MCF 10A (cell line): ENCODE measurements at regions not wholly inside any gene's neighbourhood (a gene's known extent, or its start where the extent isn't known, plus 50 kb on each side); places are given as distances from the start of the nearest gene placed in this dataset.

ENCODE experiments used
- BruUV-seq: library from RNA; stranded (reverse); fragments of 400-500 nt; replicated peaks from 2 replicates; lab custom pipeline; 2021; lab: Mats Ljungman, UMichigan
- CTCF ChIA-PET: fragments of 300-600 bp; sonication (Branson Sonifier 250); formaldehyde crosslinking; extraction: SDS; loops from one replicate; lab custom pipeline; 2021; ENCODE audit warnings: antibody characterized with exemption, inconsistent platforms; lab: Yijun Ruan, JAX
- POLR2A ChIA-PET: fragments of 300-600, 350-650 bp; sonication (Branson Sonifier 250); formaldehyde crosslinking; extraction: SDS; loops from one replicate; lab custom pipeline; 2020; ENCODE audit warnings: antibody characterized with exemption, inconsistent platforms; lab: Yijun Ruan, JAX
- DNase-seq: peaks from one replicate; pipeline ENCODE4 v3.0.0-alpha.2; 2018; ENCODE audit not compliant: unreplicated experiment
- H3K27ac Mint-ChIP-seq: one replicate; pipeline ENCODE4 v1.8.0; 2022; ENCODE audit warnings: mild to moderate bottlenecking, low read depth, mixed read lengths; ENCODE audit not compliant: unreplicated experiment
- H3K27me3 Mint-ChIP-seq: one replicate; pipeline ENCODE4 v1.8.0; 2022; ENCODE audit warnings: mixed read lengths; ENCODE audit not compliant: insufficient read depth, unreplicated experiment
- H3K36me3 Mint-ChIP-seq: one replicate; pipeline ENCODE4 v1.8.0; 2022; ENCODE audit warnings: mild to moderate bottlenecking, moderate library complexity, mixed read lengths; ENCODE audit not compliant: insufficient read depth, unreplicated experiment
- H3K4me1 Mint-ChIP-seq: one replicate; pipeline ENCODE4 v1.8.0; 2022; ENCODE audit warnings: mixed read lengths; ENCODE audit not compliant: insufficient read depth, unreplicated experiment
- H3K4me3 Mint-ChIP-seq: one replicate; pipeline ENCODE4 v1.8.0; 2022; ENCODE audit warnings: mild to moderate bottlenecking, moderate library complexity, mixed read lengths; ENCODE audit not compliant: unreplicated experiment
- H3K9me3 Mint-ChIP-seq: one replicate; pipeline ENCODE4 v1.8.0; 2022; ENCODE audit warnings: mixed read lengths; ENCODE audit not compliant: unreplicated experiment
- CTCF ChIP-seq: fragments of 200-600 bp; IDR thresholded peaks from one replicate; pipeline ENCODE4 v1.8.0; 2022; ENCODE audit warnings: antibody characterized with exemption, mild to moderate bottlenecking; ENCODE audit not compliant: unreplicated experiment
- intact Hi-C: fragments of 100-400 bp; cut with micrococcal nuclease; formaldehyde crosslinking; loops from 2 replicates; pipeline ENCODE4 v1.14.1; 2022

DNA sequence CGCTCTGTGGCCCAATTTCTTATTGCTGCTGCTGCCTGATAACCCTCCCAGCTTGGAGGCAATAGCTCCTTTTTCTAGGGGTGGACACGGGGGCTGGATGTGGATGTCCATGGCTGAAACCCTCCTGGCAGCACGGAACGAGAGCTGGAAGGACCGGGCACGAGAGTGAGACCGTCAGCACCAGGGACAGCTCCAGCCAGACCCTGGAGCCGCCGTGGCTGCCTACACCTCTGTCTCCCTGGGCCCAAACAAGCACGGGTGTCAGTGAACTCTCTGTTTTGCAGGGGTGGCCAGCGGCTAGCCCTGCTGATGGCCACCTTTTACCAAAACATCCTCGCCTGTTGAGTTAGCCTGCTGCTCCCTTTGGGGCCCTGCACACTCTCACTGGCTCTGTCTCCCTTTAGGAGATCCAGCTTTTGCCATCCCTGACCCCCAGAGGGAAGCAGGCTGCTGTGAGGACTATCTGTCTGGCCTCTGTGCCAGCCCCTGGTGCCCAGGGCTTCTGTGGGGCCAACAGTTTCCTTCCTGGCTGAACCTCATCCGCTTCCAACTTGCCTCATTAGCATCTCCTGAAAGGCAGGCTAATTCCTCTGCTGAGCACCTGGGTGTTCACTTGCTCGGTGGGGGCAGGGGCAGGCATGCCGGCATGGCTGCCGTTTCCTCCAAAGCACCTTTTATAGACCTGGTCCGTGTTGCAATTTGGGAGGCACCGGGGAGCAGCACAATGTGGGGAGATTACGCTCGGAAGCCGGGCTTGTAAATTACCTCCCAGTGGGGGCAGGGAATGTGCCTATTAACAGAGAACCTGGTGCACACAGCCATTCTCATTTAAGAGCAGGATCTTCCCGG is 118.1 kb downstream of the ENGASE start:
- H3K27ac Mint-ChIP-seq: no peak overlapping the region
- TF ChIP-seq CTCF: no peak
- peaks cover 13% of the 10 kb centered on the region for H3K36me3 Mint-ChIP-seq
- intact Hi-C loops: no loop called here
- no peaks in the 10 kb centered on the region for H3K9me3 Mint-ChIP-seq
- peaks cover 80% of the 10 kb centered on the region for H3K27me3 Mint-ChIP-seq
- no peaks in the 10 kb centered on the region for H3K4me1 Mint-ChIP-seq
- CTCF ChIA-PET: interaction anchor here (0.5 to 9.2 kb wide), 6 partner anchors 15 to 393 kb away, joined by 3 to 212 read pairs (median 4); no protein-coding TSS in a partner anchor
- POLR2A ChIA-PET: interaction anchor here (0.6 kb wide), 1 partner anchor 60 kb away, joined by 3 read pairs; no protein-coding TSS in a partner anchor
- peak; percentile 41 for DNase-seq
- BruUV-seq: no TSS peak
- H3K4me3 Mint-ChIP-seq: no peak overlapping the region

DNA sequence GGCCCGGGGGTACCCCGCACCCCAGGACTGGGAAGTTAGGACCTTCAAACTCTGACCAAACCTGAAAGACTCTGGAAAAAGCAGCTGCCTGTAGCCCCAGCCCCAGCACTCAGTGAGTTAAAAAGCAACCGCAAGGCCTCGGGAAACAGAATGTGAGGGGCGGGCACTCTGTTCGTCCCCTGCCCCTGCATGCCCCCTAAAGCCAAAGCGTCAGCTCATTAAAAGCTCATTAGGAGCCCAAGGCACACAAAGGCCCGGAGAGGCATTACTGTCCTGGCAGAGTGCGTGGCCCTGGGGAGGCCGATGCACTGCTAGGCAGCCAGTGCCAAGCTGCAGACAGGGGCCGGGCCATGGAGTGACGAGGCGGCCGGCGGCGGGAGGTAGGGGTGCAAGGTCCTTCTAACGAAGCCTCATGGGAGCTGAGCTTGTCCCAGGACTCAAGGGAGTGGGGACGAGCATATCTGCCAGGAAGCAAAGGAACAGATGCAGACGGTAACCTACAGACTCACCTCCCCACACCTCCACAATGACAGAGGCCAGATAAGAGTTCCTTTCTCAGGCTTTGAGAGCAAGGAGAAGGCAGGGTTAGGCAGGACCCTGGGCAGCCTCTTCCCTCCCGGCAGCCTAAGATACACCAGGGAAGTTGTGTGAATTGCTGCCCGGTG is 116.8 kb downstream of the ENGASE start:
- BruUV-seq: no TSS peak
- DNase-seq: no peak
- H3K4me3 Mint-ChIP-seq: no peak overlapping the region
- ChIA-PET POLR2A (no interaction called here), CTCF (interaction anchor here (0.5 to 9.2 kb wide), 6 partner anchors 21 to 210 kb away, joined by 3 to 212 read pairs (median 6); no protein-coding TSS in a partner anchor)
- H3K4me1 Mint-ChIP-seq: no peaks in the 10 kb centered on the region
- TF ChIP-seq CTCF: no peak
- no peaks in the 10 kb centered on the region for H3K9me3 Mint-ChIP-seq
- H3K36me3 Mint-ChIP-seq: peaks cover 6% of the 10 kb centered on the region
- no peak overlapping the region for H3K27ac Mint-ChIP-seq
- H3K27me3 Mint-ChIP-seq: peaks cover 80% of the 10 kb centered on the region
- intact Hi-C loops: no loop called here

DNA sequence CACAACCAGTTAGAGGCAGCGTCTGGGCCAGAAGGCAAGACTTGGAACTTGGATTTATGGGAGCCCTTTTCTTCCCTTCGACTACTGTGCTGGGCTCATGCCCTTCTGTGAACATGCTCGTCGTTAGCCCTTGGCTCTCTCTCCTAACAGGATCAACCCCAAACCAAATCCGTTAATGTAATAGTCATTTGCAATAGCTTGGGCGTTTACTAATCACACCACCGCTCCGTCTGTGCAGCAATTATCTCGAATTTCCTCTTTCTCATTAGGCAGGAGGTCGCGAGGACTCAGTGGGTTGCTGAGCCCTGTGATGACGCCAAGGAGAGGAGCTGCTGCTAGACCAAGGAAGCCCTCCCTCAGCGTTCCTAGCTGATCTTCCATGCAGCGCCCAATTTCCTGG is 114.7 kb downstream of the ENGASE start:
- BruUV-seq: no TSS peak
- intact Hi-C loops: loop anchor here (2.0 kb wide), 1 partner anchor 103 kb away; no protein-coding TSS in a partner anchor
- Mint-ChIP-seq H3K4me3 (no peak overlapping the region), H3K9me3 (no peaks in the 10 kb centered on the region), H3K27ac (no peak overlapping the region), H3K4me1 (no peaks in the 10 kb centered on the region), H3K36me3 (peaks cover 6% of the 10 kb centered on the region), H3K27me3 (peaks cover 81% of the 10 kb centered on the region)
- DNase-seq: no peak
- ChIA-PET POLR2A (interaction anchor here (1.1 to 1.7 kb wide), 2 partner anchors 39 to 203 kb away, joined by 3 to 8 read pairs; no protein-coding TSS in a partner anchor), CTCF (interaction anchor here (0.6 to 9.2 kb wide), 8 partner anchors 96 to 520 kb away, joined by 3 to 212 read pairs (median 6); no protein-coding TSS in a partner anchor)
- TF ChIP-seq CTCF: no peak
